ENCODE measurements at regions not wholly inside any gene's neighbourhood (a gene's known extent, or its start where the extent isn't known, plus 50 kb on each side); places are given as distances from the start of the nearest gene placed in this dataset.

GRCh38 chr1:55974714-55975441 is 604.5 kb downstream of the PLPP3 start:
- Histone ChIP-seq H3K4me3 (replicated peaks; ENCODE audit: insufficient read depth, low read length) (no peak overlapping the region), H3K27me3 (ENCODE audit: insufficient read depth, poor library complexity, severe bottlenecking) (no peaks in the 10 kb centered on the region), H3K27ac (replicated peaks) (no peak overlapping the region)
- DNase-seq (ENCODE audit: low read depth in 1 of 2, low spot score in 1 of 2), result no peak
- TF ChIP-seq POLR2AphosphoS5 (IDR thresholded peaks at IDR 0.05; ENCODE audit: low read depth), result no peak
- TF ChIP-seq SPI1 (IDR thresholded peaks at IDR 0.05; ENCODE audit: borderline replicate concordance, low read depth), result no peak
- no peak for TF ChIP-seq CTCF (IDR thresholded peaks at IDR 0.05; ENCODE audit: insufficient read depth, low read length)
- TF ChIP-seq REST (IDR thresholded peaks at IDR 0.05; ENCODE audit: insufficient replicate concordance, low read depth), result no peak

GRCh38 chr1:55970526-55971110 is 608.7 kb downstream of the PLPP3 start:
- no peak for DNase-seq (ENCODE audit: low read depth in 1 of 2, low spot score in 1 of 2)
- TF ChIP-seq POLR2AphosphoS5 (IDR thresholded peaks at IDR 0.05; ENCODE audit: low read depth), result no peak
- TF ChIP-seq SPI1 (IDR thresholded peaks at IDR 0.05; ENCODE audit: borderline replicate concordance, low read depth), result no peak
- TF ChIP-seq GABPA (IDR thresholded peaks at IDR 0.05; ENCODE audit: low read depth), result no peak
- TF ChIP-seq CTCF (IDR thresholded peaks at IDR 0.05; ENCODE audit: insufficient read depth, low read length), result no peak
- TF ChIP-seq REST (IDR thresholded peaks at IDR 0.05; ENCODE audit: insufficient replicate concordance, low read depth), result no peak

GRCh38 chr1:55969322-55969721 is 610.0 kb downstream of the PLPP3 start:
- Histone ChIP-seq H3K27me3 (ENCODE audit: insufficient read depth, poor library complexity, severe bottlenecking) (no peaks in the 10 kb centered on the region), H3K4me3 (replicated peaks; ENCODE audit: insufficient read depth, low read length) (no peak overlapping the region), H3K27ac (replicated peaks) (no peak overlapping the region)
- DNase-seq (ENCODE audit: low read depth in 1 of 2, low spot score in 1 of 2), result no peak
- no peak for TF ChIP-seq POLR2AphosphoS5 (IDR thresholded peaks at IDR 0.05; ENCODE audit: low read depth)
- no peak for TF ChIP-seq REST (IDR thresholded peaks at IDR 0.05; ENCODE audit: insufficient replicate concordance, low read depth)
- TF ChIP-seq CTCF (IDR thresholded peaks at IDR 0.05; ENCODE audit: insufficient read depth, low read length), result no peak
- no peak for TF ChIP-seq GABPA (IDR thresholded peaks at IDR 0.05; ENCODE audit: low read depth)
- TF ChIP-seq SPI1 (IDR thresholded peaks at IDR 0.05; ENCODE audit: borderline replicate concordance, low read depth), result no peak

More at GRCh38 chr1:55970526-55971110, 608.7 kb downstream of the PLPP3 start:
- H3K4me3 ChIP-seq (replicated peaks; ENCODE audit: insufficient read depth, low read length), result no peak overlapping the region
- H3K27me3 ChIP-seq (ENCODE audit: insufficient read depth, poor library complexity, severe bottlenecking), result no peaks in the 10 kb centered on the region
- no peak overlapping the region for H3K27ac ChIP-seq (replicated peaks)
